ENCODE measurements at regions not wholly inside any gene's neighbourhood (a gene's known extent, or its start where the extent isn't known, plus 50 kb on each side); places are given as distances from the start of the nearest gene placed in this dataset.

DNA sequence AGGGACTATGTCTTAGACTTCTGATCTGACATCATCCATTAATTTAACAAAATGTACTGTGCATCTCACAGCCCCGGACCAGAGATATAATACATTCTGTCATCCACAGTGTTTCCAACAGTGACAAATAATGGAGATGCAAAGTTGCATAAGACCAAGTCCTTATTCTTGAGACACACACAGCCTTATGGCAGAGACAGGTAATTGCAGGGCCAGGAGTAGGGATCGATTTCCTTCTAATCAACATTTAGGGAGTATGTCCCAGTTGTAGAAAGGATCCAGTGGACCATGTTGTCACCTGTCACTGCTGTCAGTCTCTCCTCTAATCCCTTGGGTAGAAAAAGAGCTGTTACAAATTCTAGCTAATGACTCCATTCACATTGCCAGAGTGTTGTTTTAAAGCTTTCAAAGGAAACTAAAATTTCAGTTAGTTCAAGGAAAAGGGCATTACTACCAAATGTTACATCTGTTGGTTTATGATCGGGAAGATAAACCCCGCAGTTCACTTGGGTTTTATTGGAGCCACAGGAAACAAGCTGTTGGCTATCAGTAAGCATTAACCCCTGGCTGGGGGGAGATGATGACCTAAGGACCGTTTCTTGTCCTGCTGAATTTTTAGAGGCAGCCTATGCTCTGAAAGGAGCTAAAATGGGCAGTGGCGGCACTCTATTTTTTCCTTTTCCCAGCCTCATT lies 111.4 kb upstream of the ATXN1 start (continued):
- TF ChIP-seq RELB (IDR thresholded peaks at IDR 0.05; ENCODE audit: low read depth) (no peak), JUND (IDR thresholded peaks at IDR 0.05; ENCODE audit: low read depth, low read length) (no peak), SMAD1 (IDR thresholded peaks at IDR 0.05; ENCODE audit: low read depth, partially characterized antibody) (no peak), E4F1 (IDR thresholded peaks at IDR 0.05; ENCODE audit: borderline replicate concordance, partially characterized antibody) (no peak), NFYA (IDR thresholded peaks at IDR 0.05; ENCODE audit: borderline replicate concordance, low read depth, low read length) (no peak), CHD1 (IDR thresholded peaks at IDR 0.05; ENCODE audit: low read depth, low read length) (no peak), CEBPZ (IDR thresholded peaks at IDR 0.05; ENCODE audit: low read depth, low read length) (no peak), SKIL (IDR thresholded peaks at IDR 0.05; ENCODE audit: low read depth, poor library complexity, severe bottlenecking) (no peak), PRDM15 (CRISPR knock-in tag; IDR thresholded peaks at IDR 0.05) (no peak), PAX8 (IDR thresholded peaks at IDR 0.05) (no peak), DPF2 (IDR thresholded peaks at IDR 0.05) (no peak), RAD21 (IDR thresholded peaks at IDR 0.05; ENCODE audit: insufficient read depth, low read depth, low read length) (peak; percentile 50), SMARCA5 (IDR thresholded peaks at IDR 0.05) (no peak), CHD2 (IDR thresholded peaks at IDR 0.05; ENCODE audit: borderline replicate concordance, low read depth, low read length) (no peak), ETV6 (conservative IDR thresholded peaks at IDR 0.05 in 1 of 2, IDR thresholded peaks at IDR 0.05 in 1 of 2; ENCODE audit: borderline replicate concordance in 1 of 2, low read depth in 1 of 2) (no peak)
